ENCODE measurements at regions not wholly inside any gene's neighbourhood (a gene's known extent, or its start where the extent isn't known, plus 50 kb on each side); places are given as distances from the start of the nearest gene placed in this dataset.

- no peaks in the 10 kb centered on the region for H3K9me3 ChIP-seq
- H3K27me3 ChIP-seq, result no peaks in the 10 kb centered on the region
- H3K4me3 ChIP-seq, result no peak overlapping the region
- DNase-seq, result no peak
- TF ChIP-seq, protein P1, sequence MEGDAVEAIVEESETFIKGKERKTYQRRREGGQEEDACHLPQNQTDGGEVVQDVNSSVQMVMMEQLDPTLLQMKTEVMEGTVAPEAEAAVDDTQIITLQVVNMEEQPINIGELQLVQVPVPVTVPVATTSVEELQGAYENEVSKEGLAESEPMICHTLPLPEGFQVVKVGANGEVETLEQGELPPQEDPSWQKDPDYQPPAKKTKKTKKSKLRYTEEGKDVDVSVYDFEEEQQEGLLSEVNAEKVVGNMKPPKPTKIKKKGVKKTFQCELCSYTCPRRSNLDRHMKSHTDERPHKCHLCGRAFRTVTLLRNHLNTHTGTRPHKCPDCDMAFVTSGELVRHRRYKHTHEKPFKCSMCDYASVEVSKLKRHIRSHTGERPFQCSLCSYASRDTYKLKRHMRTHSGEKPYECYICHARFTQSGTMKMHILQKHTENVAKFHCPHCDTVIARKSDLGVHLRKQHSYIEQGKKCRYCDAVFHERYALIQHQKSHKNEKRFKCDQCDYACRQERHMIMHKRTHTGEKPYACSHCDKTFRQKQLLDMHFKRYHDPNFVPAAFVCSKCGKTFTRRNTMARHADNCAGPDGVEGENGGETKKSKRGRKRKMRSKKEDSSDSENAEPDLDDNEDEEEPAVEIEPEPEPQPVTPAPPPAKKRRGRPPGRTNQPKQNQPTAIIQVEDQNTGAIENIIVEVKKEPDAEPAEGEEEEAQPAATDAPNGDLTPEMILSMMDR (IDR thresholded peaks at IDR 0.05), result no peak
- no peak for ATAC-seq
- intact Hi-C loops (cut with DNase I), result no loop called here
- no peak overlapping the region for H3K27ac ChIP-seq
- H3K36me3 ChIP-seq, result no peaks in the 10 kb centered on the region
- no peaks in the 10 kb centered on the region for H3K4me1 ChIP-seq
Observed at GRCh38 chr10:10625491-10625890, 392.2 kb upstream of the CELF2 start.

DNA sequence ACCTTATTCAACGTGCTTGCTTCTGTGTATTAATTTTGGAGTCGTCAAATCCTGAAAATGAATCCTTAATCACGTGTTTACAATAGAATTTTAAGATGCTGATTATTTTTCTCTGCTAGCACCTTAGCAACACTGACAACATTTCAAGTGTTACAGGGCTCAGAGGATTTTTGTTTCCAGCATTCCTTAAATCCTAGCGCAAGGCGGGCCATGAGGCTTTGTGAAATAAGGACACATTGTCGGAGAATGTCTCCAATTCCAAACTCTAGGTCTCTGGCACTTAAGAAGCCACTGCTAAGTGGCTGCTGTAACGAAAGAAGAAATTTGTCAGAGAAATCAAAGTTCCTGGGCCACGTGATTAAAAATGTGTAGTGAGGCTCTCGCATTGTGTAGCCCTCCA, 390.9 kb upstream of the CELF2 start:
- peak in 1 of 4 donors; percentile 21 for DNase-seq
- no peak overlapping the region for H3K4me3 ChIP-seq
- H3K9me3 ChIP-seq, result no peaks in the 10 kb centered on the region
- intact Hi-C loops (cut with DNase I), result no loop called here
- no peaks in the 10 kb centered on the region for H3K4me1 ChIP-seq
- no peak overlapping the region for H3K27ac ChIP-seq
- ATAC-seq, result no peak
- no peaks in the 10 kb centered on the region for H3K27me3 ChIP-seq
- no peaks in the 10 kb centered on the region for H3K36me3 ChIP-seq
- TF ChIP-seq, protein P1 (IDR thresholded peaks at IDR 0.05), result no peak

- ATAC-seq, result no peak
Observed at GRCh38 chr10:10627414-10627813, 390.3 kb upstream of the CELF2 start.

GRCh38 chr10:10629512-10629911, 388.2 kb upstream of the CELF2 start:
- no peak for DNase-seq
- intact Hi-C loops (cut with DNase I), result no loop called here
- no peak overlapping the region for H3K27ac ChIP-seq
- no peak for ATAC-seq
- H3K27me3 ChIP-seq, result no peaks in the 10 kb centered on the region
- TF ChIP-seq, protein P1 (IDR thresholded peaks at IDR 0.05), result no peak
- H3K36me3 ChIP-seq, result no peaks in the 10 kb centered on the region
- H3K4me3 ChIP-seq, result no peak overlapping the region
- H3K4me1 ChIP-seq, result no peaks in the 10 kb centered on the region
- no peaks in the 10 kb centered on the region for H3K9me3 ChIP-seq

More at GRCh38 chr10:10627414-10627813, 390.3 kb upstream of the CELF2 start:
- Histone ChIP-seq H3K4me1 (no peaks in the 10 kb centered on the region), H3K9me3 (no peaks in the 10 kb centered on the region), H3K4me3 (no peak overlapping the region), H3K36me3 (no peaks in the 10 kb centered on the region), H3K27ac (no peak overlapping the region), H3K27me3 (no peaks in the 10 kb centered on the region)
- intact Hi-C loops (cut with DNase I), result no loop called here
- TF ChIP-seq, protein P1 (IDR thresholded peaks at IDR 0.05), result no peak
- DNase-seq, result no peak

DNA sequence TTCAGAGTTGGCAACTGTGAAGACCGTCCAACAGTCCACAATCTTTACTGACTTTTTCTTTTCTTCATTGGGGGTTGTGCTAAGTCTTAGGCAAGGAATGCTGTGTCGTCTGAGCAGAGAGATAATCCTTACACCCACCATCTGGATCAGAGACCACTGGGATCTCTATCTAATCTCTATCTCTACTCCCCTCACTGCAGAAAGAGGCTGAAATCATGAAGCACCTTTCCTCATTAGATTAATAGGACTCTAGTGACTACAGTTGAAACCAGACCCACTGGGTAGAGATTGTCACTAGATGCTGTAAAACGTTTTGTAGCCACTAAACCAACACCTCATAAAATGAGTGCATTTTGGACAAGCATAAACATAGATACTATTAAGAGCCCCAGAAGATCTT, 387.4 kb upstream of the CELF2 start:
- H3K27ac ChIP-seq, result no peak overlapping the region
- TF ChIP-seq, protein P1 (IDR thresholded peaks at IDR 0.05), result no peak
- no peak for ATAC-seq
- no peak overlapping the region for H3K4me3 ChIP-seq
- H3K36me3 ChIP-seq, result no peaks in the 10 kb centered on the region
- intact Hi-C loops (cut with DNase I), result no loop called here
- no peaks in the 10 kb centered on the region for H3K27me3 ChIP-seq
- no peaks in the 10 kb centered on the region for H3K4me1 ChIP-seq
- no peaks in the 10 kb centered on the region for H3K9me3 ChIP-seq
- DNase-seq, result no peak
